AG20443 (cell line): ENCODE measurements at regions not wholly inside any gene's neighbourhood (a gene's known extent, or its start where the extent isn't known, plus 50 kb on each side); places are given as distances from the start of the nearest gene placed in this dataset.

Experiments
- DNase-seq: peaks from one replicate; pipeline ENCODE4 v3.0.0; 2012; ENCODE audit warnings: low spot score, mixed read lengths

DNA sequence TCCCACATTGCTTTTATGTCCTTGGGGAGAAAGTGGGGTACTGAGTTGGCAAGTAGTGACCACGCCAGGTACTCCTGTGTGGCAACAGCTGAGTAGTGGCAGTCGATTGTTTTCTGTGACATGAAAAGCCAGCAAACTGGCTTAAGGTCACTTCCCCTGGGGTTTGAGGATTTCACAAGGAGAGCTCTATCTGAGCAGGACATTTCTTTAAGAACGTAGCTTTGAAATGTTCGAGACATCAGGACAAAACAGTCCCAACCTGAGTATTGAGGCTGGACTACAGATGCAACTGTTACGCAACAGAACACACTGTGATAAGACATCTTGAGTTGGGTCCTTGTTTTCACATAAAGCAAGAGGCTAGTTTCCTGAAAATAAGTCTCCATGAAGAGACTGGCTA is 146.7 kb upstream of the KLF14 start:
- DNase-seq, result peak; percentile 6

DNA sequence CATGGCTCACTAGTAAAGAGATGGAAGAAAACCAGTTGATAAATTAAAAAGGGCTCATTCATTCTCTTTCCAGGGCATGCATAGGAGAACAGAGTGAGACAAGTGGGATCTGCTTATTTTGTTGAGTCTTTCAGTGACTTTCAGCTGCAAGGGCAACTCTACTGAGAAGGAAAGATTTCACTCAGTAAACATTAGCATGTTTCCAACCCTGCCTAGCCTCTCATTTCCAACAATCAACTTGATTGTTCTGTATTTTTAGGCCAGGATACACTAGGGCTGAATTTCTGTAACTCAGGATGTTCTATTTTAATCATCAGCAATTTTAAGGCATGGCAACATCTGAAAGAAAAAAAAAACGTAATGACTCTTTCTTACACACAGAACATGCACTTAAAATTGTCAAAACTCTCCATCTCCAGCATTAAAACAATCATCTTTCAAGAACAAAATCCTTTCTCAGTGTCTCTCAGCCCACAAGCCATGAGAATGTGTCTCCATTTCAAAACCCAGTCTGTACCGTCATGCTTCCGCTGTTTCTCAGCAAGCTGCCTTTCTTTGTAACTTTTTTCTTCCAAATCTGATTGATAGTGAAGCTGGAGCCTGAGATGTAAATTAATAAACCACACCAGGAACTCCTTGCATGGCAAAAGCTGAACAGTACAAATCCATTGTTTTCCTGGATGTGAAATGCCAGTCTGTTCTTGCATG is 147.2 kb upstream of the KLF14 start:
- DNase-seq, result peak; percentile 1

DNA sequence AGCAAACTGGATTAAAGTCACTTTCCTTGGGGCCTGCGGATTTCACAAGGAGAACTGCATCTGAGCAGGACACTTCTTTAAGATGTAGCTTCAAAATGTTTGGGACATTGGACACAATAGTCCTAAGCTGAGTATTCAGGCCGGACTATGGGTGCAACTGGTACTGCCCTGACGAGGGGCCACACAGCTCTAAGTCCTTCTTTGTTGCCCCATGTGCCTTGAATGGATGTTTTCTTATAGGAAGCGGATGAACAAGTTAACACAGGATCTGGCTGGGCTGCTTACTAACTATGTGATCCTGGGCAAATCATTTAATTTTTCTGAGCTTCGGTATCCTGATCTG is 147.8 kb upstream of the KLF14 start:
- DNase-seq, result peak; percentile 3

DNA sequence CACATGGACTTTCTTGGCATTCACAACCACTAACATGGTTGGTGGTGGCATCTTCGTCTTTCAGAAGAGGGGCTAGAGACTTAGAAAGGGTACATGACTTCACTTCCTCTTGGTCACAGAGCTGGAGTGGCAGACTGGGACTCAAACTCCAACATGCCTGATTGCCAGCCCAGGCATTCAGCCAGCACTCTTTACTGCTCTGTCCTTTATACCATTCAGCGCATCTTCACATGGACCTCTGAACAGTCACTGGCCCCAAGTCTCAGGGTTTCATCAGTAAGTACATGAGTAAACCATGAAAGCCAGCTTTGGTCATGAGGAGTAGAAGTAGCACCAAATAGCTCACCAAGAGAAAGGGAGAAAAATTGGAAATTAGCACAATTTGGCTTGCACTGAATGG is 148.4 kb upstream of the KLF14 start:
- DNase-seq, result peak; percentile 2

DNA sequence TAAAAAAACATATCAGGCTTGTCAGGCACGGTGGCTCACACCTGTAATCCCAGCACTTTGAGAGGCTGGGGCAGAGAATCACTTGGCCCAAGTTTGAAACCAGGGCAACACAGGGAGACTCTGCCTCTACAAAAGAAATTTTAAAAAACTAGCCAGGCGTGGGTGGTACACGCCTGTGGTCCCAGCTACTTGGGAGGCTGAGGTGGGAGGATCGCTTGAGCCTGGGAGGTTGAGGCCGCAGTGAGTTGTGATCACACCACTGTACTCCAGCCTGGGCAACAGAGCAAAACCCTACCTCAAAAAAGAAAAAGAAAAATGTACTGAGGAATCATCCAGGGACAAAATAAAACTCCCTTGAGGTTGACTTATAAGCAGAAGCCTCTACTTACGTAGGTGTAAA is 149.9 kb upstream of the KLF14 start:
- DNase-seq, result no peak

DNA sequence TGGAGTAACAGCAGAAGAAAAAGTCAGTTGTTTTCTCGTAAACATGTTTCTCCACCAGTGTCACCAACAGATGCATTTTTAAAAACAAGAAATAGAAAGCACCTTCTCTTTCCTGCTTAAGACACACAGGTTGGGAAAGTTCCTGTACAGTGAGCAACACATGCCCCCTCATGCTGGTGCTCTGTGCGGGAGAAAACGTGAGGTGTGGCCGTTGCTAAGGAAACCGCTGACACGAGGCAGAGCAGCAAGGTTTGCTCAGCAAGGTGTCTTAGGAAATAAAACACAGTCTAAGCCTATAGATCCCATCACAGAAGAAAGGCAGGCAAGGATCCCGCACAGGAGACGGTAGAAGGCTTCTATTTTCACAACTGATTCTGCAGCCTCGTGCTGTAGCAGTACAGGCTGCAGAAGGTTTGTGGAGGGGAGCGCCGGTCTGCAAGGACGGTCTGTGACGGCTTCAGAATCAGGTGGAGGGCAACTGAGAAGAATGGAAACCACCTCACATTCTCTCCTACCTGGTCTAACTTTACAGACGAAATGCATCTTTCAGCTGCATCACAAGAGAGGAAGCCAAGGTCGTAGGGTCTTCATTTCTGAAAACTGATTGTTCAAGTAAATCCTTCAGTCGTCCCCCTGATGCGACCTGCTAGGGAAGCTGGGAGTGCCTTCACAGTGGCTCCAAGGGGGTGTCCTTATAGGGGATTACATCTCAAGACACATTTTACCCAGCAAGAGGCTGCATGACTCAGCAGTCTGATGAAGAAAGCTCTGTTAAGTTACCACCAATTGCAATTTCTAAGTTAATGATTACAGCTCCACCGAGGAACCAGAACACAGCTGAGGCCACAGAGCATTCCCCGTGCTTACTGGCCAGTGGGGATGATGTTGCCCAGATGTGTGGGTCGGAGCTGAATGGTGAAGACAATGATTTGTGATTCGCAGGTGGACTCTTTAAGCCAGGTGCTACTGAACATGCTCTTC is 150.7 kb upstream of the KLF14 start:
- no peak for DNase-seq

DNA sequence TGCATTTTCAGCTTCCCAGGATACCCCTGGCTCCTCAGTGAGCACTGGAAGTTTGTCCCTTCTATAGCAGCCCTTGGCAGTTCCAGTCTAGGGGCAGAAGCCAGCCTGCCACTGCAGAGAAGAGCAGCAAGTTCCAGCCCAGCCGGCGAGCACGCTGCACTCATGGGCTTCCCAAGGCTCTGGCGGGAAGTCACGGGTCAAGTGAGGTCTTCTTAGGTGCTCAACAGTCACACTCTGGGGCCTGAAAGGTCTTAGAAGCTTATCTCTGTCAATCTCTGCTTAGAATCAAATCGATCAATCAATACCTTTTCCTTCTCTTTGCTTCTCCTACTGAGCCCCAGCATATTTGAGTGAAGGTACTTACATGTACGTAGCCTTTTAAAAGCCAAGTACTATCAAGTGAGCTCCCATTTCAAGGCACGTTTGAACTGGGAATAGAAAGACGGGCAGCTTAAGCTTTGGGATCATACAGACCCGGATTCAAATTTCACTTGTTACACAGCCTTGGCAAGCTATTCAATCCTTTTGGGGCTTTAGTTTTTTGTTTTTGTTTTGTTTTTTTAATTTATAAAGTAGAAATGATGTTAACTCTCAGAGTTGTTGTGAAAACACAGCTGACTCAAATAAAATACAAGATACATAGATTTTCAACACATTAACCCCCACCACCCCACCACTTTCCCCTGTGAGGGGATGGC is 152.6 kb upstream of the KLF14 start:
- DNase-seq, result no peak

DNA sequence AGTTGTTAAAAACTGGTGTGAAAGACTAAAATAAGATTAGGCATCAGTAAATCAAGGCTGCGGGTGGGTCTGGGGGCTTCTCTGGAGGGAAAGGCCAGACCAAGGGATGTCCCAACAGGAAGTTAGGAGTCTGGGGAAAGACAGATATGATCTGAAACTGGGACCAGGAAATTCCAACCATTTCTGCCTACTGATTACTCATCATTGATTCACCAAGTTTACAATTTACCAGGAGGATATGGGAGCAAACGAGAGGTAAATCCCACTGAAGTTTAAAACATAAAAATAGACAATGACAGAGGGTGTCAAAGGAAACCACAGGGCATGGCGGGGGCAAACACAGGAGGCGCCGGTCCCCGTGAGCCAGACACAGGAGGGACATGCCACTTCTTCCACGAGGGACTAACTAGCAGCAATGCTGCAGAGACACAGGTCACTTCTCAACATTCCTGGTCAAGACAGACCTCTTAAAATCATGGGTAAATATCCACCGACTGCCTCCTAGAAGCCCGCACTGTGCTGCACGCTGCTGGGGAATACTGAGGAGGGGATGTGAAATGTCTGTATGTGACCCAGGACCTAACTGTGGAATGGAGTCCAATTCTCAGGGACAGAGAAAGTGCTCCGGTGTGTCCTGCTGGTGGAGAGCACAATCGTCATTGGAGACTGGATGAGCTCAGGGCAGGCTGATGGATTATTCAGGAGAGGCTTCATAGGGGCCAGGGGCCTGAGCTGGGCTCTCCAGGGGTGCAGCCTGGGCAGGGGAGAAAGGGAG is 153.4 kb upstream of the KLF14 start:
- peak; percentile 69 for DNase-seq

DNA sequence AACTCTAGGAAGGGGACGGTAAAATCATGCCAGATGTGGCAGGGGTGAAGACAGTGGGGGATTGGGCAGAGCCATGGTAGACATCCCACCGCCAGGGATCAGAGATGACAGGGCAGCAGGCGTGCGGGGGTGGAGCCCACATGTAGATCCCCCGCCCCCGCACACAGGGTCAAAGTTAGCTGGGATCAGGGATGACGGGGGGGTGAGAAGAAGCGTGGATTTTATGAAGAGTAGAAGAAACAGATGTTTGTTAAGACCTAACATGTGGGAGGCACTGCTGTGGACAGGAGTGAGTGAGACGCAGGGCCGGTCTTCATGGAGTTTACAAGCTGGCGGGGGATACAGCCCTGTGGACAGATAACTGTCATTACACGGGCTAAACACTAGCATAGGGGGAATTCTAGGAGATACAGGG is 154.0 kb upstream of the KLF14 start:
- DNase-seq, result no peak

DNA sequence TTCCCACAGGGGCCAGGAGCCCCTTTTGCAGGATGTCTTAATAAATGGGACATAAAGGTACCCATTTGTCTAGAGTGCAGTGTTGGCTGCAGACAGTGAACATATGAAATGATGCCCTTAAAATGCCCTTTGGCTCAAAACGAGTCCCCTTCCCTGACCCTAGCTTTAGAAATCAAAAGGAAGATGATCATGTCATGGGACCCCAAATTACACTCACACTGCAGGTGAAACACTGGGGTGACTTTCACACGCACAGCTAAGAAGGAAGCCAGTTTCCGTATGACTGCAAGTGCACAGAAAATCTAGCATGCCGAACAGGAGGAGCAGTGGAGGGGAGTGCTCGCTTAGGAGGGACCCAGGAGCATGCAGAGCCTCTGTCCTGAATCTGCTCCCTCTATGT is 154.5 kb upstream of the KLF14 start:
- no peak for DNase-seq

DNA sequence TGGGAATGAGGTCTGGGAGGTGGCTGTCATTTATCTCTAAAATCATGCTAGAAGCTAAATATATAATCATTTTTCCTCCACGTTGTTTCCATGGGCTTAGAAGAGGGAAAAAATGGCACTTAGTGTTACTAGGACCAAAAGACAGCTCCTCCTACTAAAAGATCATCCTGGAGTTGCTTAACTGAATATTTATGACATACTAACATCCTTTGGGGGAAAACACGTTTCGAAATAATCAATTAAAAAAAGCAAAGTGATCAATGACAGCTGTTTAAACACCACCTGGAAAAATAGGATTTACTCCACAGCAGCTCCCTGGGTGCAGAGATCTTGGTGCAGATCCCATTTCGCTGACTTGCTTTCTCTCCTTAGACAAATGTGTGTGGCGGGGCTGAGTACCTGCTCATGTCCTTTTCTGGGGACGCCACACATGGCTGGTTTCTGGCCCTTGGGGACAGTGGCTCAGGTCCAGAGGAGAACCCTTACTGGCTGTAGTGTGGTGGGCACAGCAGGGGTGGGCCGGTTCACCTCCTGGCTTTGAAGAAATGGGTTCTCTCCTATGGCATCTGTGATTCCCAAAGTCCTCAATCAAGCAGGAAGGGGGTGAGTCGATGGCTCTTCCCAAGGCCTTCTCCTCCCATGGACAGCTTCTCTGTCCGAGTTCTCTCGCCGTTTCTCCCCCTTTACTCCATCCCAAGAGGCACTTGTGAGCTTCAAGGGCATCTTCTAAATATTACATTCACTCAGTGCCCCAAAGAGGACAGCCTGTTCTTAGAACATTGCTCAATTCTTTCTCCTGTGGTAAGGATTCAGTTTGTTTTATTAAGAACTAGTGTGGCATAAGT is 156.4 kb upstream of the KLF14 start:
- no peak for DNase-seq

DNA sequence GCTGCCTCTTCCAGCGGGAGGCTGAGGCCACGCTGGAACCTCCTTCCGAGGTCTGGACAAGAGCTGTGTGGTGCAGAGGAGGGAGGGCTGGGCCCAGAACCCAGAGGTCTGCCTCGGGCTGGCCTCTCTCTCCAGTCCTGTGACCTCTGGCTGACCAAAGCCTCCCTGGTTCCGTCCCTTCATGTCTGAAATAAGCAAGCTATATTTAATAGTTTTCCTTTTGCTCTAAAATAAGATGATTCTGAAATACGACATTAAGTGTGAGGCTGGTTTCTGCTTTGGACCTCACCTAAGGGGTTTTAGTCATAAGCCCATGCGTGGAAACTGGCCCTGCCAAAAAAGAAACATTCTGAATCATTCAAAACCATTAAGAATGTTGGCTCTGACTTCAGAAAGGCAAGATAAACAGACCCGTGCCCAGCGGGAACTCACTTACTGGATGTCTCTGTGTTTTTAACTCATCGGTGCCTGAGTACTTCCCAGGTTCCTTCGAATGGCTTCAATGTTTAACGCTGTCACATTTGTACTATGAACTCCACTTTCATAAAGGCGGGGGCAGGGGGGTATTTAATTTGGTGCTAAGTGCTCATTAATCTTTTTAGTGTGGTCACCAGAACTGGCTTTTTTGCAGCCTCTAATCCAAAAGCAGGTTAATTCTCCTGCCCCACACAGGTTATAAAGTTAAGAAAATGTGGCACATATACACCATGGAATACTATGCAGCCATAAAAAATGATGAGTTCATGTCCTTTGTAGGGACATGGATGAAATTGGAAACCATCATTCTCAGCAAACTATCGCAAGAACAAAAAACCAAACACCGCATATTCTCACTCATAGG is 157.5 kb upstream of the KLF14 start:
- DNase-seq, result peak; percentile 72

DNA sequence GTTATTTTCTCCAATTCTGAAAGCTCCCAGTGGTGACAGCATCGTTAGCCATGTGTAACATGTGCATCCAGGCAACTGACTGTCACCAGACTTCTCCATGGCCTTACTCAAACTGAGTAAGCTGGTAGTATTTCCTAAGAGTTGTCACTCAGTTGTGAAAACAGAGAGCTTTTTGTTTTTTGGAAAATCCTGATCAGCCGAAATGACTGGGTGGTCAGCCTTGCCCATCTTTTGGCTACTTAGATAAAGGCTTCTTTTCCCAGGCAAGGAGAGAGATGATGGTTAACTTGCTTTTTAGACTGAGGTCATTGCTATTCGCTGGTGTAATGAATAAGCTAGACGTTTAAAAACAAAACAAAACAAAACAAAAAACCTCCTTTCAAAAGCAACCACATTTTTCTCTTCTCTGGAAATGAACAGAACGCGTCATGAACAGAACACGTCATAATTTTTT is 159.5 kb upstream of the KLF14 start:
- DNase-seq, result peak; percentile 41

DNA sequence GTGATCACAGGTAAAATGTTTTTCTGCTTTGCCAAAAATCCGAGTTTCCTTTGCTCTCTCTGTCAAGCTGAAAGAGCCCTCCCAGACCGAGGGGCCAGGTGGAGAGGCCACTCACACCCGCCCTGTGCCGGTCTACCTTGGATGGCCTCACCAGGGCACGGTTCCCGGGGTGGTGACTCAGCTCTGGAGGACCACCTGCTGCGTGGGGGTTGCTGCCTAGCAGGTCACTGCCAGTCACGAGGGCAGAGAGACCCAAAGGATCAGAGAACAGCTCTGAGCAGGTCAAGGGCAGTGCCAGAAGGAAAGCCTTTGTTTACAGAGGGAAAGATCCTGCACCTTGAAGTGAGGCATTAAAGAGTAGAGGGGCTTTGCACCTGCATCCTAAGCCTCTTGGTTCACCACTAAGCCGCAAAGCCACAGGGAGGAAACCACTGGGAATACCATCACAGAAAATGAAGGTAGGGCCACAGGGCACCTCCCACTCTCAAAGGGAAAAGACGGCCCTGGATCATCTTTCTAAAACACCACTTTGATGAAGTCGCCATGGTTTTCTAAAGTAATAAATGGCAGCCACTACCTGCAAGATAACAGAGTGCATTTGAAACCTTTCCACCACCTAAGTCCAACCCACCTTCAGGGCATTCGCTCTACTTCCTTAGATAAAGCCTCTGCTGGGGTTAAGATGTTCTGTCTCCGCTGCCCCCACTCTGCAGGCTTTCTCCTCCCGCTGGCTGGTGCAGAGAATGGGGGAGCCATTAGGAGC is 160.3 kb upstream of the KLF14 start:
- peak; percentile 53 for DNase-seq

DNA sequence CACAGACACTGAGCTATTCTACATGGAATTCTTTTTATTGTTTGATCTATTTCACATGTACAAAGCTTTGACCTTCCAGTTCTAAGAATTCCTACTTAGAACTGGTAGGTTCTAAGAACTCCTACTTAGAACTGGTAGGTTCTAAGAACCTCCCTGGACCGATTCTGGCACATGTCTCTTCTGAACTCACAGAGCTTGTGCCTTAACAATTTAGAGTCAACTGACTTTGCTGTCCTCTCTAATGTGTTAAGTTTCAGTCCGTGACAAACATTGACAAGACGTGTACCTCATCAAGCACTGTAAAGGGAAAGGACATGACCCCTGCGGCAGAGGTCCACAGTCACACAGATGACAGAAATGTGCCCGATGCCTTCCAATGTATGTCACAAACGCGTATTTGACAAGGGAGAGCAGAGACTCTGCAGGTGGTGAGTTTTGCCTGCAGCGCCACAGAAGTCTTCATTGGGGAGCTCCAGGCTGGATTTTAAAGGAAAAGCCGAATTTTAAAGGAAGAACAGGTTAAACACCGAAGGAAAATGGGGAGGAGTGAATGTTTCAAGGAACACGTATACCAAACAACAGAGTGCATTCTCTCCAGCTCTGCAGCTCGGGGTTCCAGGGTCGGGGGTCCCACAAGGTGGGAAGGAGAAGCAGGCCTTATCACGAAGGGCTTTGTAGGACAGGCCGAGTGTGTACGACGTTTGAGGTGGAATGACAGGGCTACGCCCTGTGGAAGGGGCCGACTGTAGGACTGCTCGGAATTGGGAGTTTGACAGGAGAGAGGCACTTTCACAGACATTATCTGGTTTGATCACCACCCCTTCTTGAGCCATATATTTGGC is 161.1 kb upstream of the KLF14 start:
- no peak for DNase-seq

DNA sequence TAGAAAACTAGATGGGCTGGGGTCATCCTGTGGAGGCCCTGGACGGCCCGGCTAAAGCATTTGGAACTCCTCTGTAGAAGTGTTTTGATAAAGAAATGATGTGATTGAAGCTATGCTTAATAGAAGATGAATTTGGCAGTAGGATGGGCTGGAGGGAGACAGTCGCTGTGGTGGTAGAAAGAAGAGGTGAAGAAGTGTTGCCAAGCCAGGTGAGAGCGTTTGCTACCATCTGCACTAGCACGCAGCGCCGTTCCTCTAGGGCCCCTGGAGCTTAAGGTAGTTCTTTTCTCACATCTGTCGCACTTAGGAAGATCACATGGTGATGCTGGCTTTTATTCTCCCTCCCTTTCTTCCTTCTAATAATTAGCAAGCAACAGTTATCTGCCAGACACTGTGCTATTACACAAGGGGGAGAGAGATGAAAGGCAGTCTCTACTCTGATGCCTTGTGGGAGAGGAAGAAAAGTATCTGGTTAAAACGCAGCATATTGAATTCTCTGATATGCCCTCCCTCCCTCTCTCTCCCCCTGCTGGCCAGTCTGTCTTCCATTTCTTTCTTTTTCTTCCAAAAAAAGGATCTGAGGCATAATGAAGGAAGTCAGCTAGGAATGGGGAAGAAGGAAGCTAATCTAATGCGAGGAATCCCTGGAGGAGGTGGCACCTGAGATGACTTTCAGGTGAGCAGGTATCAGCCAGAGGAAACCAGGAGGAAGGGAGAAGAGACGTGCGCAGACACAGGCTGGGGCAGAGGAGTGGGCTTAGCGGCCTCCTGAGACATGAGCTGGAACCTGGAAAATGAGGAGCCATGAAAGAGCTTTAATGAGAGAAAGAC is 162.3 kb upstream of the KLF14 start:
- DNase-seq, result no peak

DNA sequence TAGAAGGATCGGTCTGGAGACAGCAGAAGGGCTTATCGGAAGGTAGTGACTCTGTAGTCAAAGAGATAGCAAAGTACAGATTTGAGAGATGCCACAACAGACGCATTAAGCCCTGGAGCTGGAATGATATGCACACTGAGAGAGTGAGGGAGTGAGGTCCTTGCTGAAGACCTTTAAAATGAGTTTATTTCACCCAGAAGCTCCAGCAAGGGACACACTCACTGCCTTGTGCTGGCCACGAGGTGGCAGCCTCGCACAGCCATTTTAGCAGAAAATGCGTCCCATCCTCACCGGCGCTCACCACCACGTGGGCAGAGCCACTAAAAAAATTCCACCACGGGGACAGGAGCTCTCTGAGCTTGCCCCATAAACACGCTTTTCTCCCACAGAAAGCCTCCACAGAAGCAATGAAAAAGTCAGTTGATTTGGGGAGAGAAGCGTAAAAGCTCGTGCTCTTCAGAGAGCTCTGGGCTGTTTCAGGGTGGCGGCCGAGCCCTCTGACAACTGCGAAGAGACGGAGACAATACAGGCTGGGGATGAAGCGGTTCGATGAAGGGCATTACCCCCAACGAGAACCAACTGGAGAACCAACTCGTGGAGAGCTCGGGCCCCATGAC is 163.0 kb upstream of the KLF14 start:
- DNase-seq, result peak; percentile 70
